Uterus (tissue), 3 donors: ENCODE measurements at regions not wholly inside any gene's neighbourhood (a gene's known extent, or its start where the extent isn't known, plus 50 kb on each side); places are given as distances from the start of the nearest gene placed in this dataset.

Source experiments
- DNase-seq, 2 donors: peaks; one replicate each; pipeline ENCODE4 v3.0.0-alpha.2; 2019 to 2020
- H3K27ac ChIP-seq, 2 donors: fragments of 200-600 bp; sonication (generic); 1 replicate in 1 of 2; 2 replicates in 1 of 2; pipeline ENCODE4 v1.5.1; 2016 to 2018
- H3K27me3 ChIP-seq, 2 donors: fragments of 200-600 bp; sonication (generic); one replicate each; pipeline ENCODE4 v1.5.1; 2018 to 2019; ENCODE audit warnings: control low read depth in 1 of 2
- H3K36me3 ChIP-seq, 2 donors: fragments of 200-600 bp; sonication (generic); one replicate each; pipeline ENCODE4 v1.5.1; 2019; ENCODE audit warnings: control low read depth in 1 of 2
- H3K4me1 ChIP-seq, 2 donors: fragments of 200-600 bp; sonication (generic); one replicate each; pipeline ENCODE4 v1.5.1; 2018 to 2019; ENCODE audit warnings: control low read depth in 1 of 2
- H3K4me3 ChIP-seq, 2 donors: fragments of 200-600 bp; sonication (generic); 1 replicate in 1 of 2; 2 replicates in 1 of 2; pipeline ENCODE4 v1.5.1; 2018 to 2019; ENCODE audit warnings: mild to moderate bottlenecking in 1 of 2
- H3K9me3 ChIP-seq, 2 donors: fragments of 200-600 bp; sonication (generic); one replicate each; pipeline ENCODE4 v1.5.1; 2019; ENCODE audit warnings: control low read depth in 1 of 2
- POLR2A ChIP-seq, 2 donors: fragments of 450-650 bp; IDR thresholded peaks; one replicate each; pipeline ENCODE4 v1.6.1; 2016; ENCODE audit warnings: antibody characterized with exemption in 2 of 2, mild to moderate bottlenecking in 1 of 2, moderate library complexity in 1 of 2
- intact Hi-C: fragments of 100-400 bp; cut with DNase I; formaldehyde crosslinking; loops from one replicate; pipeline ENCODE4 v1.15.1; 2023; ENCODE audit warnings: low total_unique reads
- TF ChIP-seq, protein P1 (sequence below), 4 experiments: fragments of 200-600 bp in 2 of 4; fragments of 450-650 bp in 2 of 4; sonication (generic) in 2 of 4; IDR thresholded peaks; one replicate each; pipeline ENCODE4 v1.5.1; 2016 to 2019; ENCODE audit warnings: antibody characterized with exemption in 4 of 4, mild to moderate bottlenecking in 2 of 4, moderate library complexity in 1 of 4
- donor health status: DM: yes; HTN: yes; CAD: no.

DNA sequence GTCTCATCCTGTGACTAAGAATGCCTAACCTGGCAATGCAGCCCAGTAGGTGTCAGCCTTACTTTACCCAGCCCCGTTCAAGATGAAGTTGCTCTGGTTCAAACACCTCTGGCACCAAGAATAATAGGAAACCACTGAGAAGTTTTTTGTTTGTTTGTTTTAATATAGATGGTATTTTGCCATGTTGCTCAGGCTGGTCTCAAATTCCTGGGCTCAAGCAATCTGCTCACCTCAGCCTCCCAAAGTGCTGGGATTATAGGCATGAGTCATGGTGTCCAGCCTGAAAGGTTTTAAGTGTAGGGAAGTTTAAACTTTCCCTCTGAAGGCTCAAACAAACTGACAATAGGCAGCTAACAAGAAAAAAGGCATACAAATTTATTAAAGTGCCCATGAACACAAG, 51.2 kb upstream of the ABCC4 start:
- TF ChIP-seq, protein P1, sequence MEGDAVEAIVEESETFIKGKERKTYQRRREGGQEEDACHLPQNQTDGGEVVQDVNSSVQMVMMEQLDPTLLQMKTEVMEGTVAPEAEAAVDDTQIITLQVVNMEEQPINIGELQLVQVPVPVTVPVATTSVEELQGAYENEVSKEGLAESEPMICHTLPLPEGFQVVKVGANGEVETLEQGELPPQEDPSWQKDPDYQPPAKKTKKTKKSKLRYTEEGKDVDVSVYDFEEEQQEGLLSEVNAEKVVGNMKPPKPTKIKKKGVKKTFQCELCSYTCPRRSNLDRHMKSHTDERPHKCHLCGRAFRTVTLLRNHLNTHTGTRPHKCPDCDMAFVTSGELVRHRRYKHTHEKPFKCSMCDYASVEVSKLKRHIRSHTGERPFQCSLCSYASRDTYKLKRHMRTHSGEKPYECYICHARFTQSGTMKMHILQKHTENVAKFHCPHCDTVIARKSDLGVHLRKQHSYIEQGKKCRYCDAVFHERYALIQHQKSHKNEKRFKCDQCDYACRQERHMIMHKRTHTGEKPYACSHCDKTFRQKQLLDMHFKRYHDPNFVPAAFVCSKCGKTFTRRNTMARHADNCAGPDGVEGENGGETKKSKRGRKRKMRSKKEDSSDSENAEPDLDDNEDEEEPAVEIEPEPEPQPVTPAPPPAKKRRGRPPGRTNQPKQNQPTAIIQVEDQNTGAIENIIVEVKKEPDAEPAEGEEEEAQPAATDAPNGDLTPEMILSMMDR (IDR thresholded peaks at IDR 0.05), result no peak
- TF ChIP-seq POLR2A (IDR thresholded peaks at IDR 0.05), result no peak
- H3K4me1 ChIP-seq, result no peaks in the 10 kb centered on the region
- intact Hi-C loops, result no loop called here
- no peaks in the 10 kb centered on the region for H3K9me3 ChIP-seq
- H3K27me3 ChIP-seq, result no peaks in the 10 kb centered on the region
- DNase-seq, result no peak
- H3K36me3 ChIP-seq, result no peaks in the 10 kb centered on the region
- H3K4me3 ChIP-seq, result no peak overlapping the region
- no peak overlapping the region for H3K27ac ChIP-seq

DNA sequence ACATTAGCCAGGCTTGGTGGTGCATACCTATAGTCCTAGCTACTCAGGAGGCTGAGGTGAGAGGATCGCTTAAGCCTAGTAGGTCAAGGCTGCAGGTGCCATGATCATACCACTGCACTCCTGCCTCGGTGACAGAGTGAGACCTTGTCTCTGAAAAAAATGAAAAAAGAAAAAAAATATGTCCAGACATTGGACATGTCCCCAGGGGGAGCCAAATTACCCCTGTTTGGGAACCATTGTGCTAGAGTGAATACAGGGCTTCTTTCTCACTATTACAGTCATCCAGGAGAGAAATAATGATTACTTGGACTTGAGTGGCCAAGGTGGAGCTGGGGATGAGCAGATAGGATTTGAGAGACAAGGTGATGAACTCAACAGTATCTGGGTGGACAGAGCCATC, 52.9 kb upstream of the ABCC4 start:
- TF ChIP-seq, protein P1 (IDR thresholded peaks at IDR 0.05), result no peak
- no peak for TF ChIP-seq POLR2A (IDR thresholded peaks at IDR 0.05)
- no peaks in the 10 kb centered on the region for H3K36me3 ChIP-seq
- no peak overlapping the region for H3K27ac ChIP-seq
- H3K4me3 ChIP-seq, result no peak overlapping the region
- H3K4me1 ChIP-seq, result no peaks in the 10 kb centered on the region
- H3K9me3 ChIP-seq, result no peaks in the 10 kb centered on the region
- intact Hi-C loops, result no loop called here
- DNase-seq, result no peak
- H3K27me3 ChIP-seq, result no peaks in the 10 kb centered on the region

DNA sequence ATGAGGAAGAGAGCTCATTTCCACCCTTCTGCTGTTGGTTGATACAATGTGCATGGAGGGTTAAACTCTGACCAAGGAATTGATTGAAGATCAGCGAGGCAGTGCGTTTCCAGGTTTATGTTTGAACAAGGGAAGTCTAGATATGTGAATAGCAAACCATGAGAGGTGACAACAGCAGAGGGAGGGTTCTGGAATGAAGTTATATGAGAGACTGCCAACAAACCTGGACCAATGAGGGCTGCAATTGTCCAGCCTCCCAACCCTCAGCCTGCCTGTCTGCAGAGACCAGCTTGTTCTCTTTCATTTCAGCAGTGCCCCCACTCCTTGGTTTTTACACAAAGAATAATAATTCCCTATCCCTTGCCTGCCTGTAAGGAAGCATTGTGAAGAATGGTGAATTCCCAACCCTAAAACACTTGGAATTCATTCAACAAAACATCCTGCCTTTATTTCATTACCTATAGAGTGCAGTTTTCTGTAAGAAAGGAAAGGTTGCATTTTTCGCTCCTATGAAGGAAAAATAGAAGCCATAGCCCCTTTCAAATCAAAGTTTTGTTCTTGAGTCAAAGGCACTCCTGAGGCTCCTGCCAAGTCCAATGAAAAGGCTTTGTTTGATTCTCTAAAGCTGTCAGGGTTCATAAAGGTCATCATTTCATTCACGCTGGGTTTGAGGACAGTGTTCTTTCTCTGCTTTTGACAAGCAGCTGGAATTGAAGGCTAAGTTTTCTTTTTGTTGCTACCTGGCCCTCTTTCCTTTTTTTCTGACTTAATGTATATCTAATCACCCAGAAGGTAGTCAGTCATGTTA, 53.6 kb upstream of the ABCC4 start:
- Histone ChIP-seq H3K27me3 (no peaks in the 10 kb centered on the region), H3K27ac (no peak overlapping the region), H3K9me3 (no peaks in the 10 kb centered on the region), H3K4me1 (no peaks in the 10 kb centered on the region), H3K36me3 (no peaks in the 10 kb centered on the region), H3K4me3 (no peak overlapping the region)
- DNase-seq, result no peak
- intact Hi-C loops, result no loop called here
- TF ChIP-seq POLR2A (IDR thresholded peaks at IDR 0.05), result no peak
- TF ChIP-seq, protein P1 (IDR thresholded peaks at IDR 0.05), result no peak

DNA sequence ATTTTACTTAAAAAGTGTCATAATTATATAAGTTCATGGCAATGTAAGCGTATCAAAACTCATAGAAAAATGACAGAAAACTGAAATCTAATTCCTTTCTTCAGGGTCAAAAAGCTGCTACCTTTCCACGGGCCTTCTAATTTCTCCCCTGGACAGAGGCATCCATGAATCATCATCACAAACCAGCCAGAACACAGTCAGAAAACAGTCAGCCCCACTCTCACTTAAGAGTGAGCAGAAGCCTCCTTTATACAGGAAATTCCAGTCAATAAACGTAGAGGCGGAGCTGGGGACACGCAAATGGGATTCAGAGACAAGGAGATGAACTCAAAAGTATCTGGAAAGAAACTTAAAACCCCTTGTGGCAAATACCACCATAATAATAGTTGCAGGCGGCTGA, 54.2 kb upstream of the ABCC4 start:
- TF ChIP-seq POLR2A (IDR thresholded peaks at IDR 0.05), result no peak
- TF ChIP-seq, protein P1 (IDR thresholded peaks at IDR 0.05), result no peak
- Histone ChIP-seq H3K4me1 (no peaks in the 10 kb centered on the region), H3K27me3 (no peaks in the 10 kb centered on the region), H3K36me3 (no peaks in the 10 kb centered on the region), H3K9me3 (no peaks in the 10 kb centered on the region), H3K4me3 (no peak overlapping the region), H3K27ac (no peak overlapping the region)
- intact Hi-C loops, result no loop called here
- no peak for DNase-seq

DNA sequence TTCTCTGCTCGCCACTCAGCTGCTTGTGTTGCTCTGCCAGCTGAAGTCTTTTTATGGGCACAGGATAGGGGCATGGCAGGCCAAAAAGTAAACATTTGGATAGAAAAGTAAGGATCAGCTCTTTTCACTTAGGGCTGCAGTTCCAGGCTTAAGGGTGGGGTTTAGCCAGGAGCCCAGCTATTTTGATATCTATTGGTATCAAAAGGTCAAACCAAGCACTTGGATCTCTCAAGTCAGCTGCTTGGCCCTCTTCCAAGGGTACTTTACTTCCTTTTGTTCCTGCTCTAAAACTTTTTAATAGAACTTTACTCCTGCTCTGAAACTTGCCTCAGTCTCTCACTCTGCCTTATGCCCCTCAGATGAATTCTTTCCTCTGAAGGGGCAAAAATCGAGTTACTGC, 55.7 kb upstream of the ABCC4 start:
- H3K4me3 ChIP-seq, result no peak overlapping the region
- DNase-seq, result no peak
- H3K27ac ChIP-seq, result no peak overlapping the region
- H3K9me3 ChIP-seq, result no peaks in the 10 kb centered on the region
- no peaks in the 10 kb centered on the region for H3K36me3 ChIP-seq
- H3K4me1 ChIP-seq, result no peaks in the 10 kb centered on the region
- TF ChIP-seq, protein P1 (IDR thresholded peaks at IDR 0.05), result no peak
- no peak for TF ChIP-seq POLR2A (IDR thresholded peaks at IDR 0.05)
- intact Hi-C loops, result no loop called here
- H3K27me3 ChIP-seq, result no peaks in the 10 kb centered on the region
